NCI-H1436 (cell line): ENCODE measurements at regions not wholly inside any gene's neighbourhood (a gene's known extent, or its start where the extent isn't known, plus 50 kb on each side); places are given as distances from the start of the nearest gene placed in this dataset.
"Not testable (repeated sequence)": the region's sequence is repeated elsewhere in the genome, so short reads cannot be mapped to it uniquely, and the experiment has no call there.

Experiments
- DNase-seq: peaks from one replicate; lab custom pipeline; 2025; lab: John Stamatoyannopoulos, UW

DNA sequence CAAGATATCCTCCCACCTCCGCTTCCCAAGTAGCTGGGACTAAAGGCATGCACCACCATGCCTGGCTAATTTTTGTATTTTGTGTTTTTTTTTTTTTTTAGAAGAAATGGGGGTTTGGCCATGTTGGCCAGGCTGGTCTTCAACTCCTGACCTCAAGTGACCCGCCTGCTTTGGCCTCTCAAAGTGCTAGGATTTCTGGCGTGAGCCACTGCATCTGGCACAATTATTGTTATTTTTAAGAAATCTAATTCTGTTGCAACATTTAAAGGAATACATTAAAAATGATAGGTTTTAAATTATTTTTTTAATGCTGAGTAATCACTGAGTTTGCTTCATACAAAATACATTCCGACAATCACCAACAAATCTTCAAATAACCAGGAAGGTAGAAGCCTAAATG lies 178.1 kb upstream of the SEMA3E start:
- no peak for DNase-seq

DNA sequence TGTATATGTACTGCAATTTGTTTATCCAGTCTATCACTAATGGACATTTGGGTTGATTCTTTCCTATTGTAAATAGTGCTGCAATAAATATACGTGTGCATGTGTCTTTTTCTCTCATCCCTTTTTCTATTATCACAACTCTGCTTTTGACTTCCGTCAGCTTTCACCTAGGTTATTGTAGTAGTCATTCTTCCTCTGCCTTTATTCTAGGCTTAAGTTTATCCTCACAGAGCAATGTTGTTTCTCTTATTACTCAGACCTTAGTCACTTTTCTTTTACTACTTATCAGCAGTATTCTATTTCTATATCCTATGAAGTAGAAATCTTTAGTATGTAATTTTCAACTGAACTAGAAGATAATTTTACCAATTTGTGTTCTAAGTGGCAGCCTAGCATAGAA lies 175.3 kb upstream of the SEMA3E start:
- DNase-seq = no peak

DNA sequence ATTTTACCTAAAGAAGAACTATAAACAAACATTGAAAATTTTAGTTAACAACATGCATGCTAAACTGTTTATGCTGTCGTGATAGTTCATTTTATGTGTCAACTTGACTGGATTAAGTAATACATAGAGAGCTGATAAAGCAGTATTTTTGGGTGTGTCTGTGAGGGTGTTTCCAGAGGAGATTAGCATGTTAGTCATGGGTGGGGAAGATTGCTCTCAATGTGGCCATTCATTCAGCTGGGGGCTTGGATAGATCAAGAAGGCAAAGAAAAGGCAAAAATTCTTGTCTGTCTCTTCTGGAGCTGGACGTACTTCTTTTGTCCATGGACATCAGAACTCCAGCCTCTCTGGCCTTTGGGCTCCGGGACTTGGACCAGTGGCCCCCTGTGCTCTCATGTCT lies 172.9 kb upstream of the SEMA3E start:
- no peak for DNase-seq

DNA sequence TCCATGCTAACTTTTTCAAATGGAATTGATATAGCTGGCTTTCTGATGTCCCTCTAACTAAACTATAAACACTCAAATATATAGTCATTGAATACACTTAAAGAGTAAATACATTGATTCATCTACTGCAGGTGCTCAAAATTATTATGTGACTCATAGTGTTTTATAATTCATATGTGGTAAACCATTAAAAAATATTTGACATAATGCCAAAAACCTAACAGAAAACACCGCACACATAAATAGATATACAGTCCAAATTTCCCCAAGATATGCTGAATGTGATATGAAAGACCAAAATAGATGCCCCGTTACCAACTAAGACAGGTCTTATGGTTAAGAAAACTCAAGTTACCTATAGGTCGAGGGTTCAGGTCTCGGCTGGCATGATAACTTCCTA lies 171.7 kb upstream of the SEMA3E start:
- DNase-seq = no peak

DNA sequence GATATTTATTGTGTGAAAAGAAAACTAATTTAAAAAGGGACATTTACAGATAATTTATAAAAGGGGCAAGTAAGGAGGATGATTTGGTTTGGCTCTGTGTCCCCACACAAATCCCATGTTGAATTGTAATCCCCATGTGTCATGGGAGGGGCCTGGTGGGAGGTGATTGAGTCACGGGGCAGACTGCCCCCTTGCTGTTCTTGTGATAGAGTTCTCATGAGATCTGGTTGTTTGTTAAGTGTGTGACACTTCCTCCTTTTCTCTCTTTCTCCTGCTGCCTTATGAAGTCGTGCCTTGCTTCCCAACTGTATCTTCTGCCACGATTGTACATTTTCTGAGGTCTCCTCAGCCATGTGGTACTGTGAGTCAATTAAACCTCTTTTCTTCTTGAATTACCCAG lies 171.0 kb upstream of the SEMA3E start:
- DNase-seq = no peak

DNA sequence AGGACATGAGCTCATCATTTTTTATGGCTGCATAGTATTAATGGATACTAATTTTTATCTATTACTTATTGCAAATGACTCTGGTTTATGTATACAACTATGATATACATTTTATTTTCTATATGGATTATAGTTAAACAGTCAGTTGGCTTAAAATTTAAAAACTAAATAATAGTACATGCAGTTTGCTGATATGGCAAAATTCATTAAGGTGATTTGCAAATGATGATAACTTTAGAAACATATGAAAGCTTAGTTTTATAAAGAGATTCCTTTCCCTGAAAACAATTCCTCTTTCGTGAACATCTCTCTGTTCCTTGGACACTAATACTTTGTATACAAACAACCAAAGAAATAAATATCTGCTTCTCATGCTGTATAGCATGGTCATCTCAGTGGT lies 165.5 kb upstream of the SEMA3E start:
- no peak for DNase-seq

DNA sequence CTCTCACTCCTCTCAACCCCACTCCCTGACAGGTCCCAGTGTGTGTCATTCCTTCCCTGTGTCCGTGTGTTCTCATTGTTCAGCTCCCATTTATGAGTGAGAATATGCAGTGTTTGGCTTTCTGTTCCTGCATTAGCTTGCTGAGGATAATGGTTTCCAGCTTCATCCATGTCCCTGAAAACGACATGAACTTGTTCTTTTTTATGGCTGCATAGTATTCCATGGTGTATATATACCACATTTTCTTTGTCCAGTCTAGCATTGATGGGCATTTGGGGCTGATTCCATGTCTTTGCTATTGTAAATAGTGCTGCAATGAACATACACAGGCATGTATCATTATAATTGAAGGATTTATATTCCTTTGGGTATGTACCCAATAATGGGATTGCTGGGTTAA lies 163.6 kb upstream of the SEMA3E start:
- not testable (repeated sequence) for DNase-seq

DNA sequence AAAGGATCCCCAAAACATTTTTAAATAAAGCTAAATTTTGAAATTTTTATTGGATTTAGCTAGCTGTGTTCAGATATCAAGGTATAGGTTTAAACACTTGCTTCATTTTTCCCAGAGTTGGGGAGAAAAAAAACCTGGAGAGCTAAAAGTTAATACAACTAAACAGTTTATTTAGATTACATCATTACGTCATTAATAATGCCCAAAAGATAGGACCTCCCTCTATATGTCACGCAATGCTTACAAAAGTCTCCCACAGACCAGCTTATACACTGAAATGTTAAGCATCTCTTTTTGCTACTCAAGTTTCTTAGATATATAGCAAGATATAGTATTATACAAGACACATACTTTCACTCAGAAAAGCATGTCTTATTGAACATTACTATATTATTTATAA lies 160.0 kb upstream of the SEMA3E start:
- no peak for DNase-seq

DNA sequence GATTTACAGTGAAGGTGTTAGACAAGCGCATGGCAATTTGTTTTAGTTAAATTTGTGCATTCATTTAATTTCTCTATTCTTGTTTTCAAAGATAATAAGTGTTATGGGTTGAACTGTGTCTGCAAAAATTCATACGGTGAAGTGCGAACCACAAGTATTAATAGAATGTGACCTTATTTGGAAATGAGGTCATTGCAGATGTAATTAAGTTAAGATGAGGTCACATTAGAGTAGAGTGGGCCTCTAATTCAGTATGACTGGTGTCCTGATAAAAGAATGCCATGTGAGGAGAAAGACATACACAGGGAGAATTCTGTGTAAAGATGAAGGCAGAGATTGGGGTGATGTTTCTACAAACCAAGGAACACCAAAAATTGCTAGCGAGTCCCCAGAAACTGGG lies 158.8 kb upstream of the SEMA3E start:
- DNase-seq = no peak

DNA sequence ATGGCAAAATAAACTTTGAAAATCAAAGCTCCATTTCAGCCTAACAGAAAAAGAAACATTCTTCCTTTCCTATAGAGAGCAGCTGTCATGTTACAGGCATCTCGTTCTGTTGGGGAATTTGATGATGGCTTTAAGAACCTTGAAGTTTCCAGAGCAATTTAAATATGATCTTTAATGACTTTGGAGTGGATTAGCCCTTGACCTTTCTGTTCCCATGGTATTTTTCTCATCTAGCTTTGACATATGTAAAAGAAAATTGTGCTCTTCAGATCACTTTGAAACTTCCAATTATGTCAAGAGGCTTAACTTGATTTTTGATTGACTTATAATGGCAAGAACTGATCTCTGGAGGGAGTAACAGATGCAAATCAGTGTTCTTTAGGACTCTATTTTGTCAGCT lies 157.6 kb upstream of the SEMA3E start:
- no peak for DNase-seq

DNA sequence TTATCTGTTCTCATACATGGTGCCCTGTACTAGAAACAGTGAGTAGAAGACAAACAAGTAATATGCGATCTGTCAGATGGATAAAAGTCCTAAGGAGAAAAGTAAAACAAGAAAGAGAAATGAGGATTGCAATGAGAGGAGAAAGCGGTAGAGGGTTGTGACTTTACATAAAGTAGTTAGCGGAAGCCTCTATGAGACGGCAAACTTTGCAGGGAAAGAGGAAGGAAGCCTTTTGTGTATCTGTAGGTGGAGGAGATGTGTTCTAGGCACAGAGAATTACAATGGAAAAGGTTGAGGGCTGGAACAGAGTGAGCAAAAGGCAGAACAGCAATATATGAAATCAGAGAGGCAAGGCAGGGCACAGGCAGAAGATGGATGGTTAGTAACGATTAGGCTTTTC lies 150.4 kb upstream of the SEMA3E start:
- DNase-seq = no peak

DNA sequence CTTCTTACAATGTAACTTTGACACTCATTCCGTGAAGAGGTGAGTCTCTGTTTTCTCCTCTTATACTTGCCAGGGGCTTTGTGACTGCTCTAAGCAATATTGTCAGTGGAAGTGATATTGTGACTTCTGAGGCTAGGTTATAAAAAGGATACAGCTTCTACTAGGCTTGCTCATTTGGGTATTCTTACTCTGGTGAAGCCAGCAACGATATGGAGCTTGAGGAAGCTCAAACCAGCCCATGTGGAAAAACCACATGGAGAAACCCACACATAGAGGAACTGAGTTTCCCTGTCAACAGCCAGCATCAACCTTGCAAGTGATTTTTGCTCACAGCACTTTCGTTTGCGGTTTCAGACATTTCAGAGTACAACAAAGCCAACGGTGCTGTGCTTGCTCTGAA lies 149.6 kb upstream of the SEMA3E start:
- no peak for DNase-seq

DNA sequence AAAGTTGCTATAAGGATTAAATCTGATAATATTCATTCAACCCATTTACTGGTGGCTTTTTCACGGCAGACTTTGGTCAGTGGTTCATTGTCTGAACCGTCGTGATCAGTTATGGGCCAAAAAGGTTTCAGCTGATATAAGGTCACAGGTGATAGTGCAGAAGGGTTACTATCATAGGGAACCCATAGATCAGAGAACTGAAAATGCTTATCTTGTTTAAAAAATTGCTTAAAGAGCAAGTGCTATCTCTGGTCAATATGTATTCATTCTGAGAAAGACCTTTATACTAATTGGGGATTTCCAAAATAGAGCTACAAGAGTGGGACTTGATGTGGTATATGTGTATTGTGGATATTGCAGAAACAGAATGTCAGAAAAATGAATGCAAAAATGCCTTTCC lies 147.8 kb upstream of the SEMA3E start:
- DNase-seq = no peak

DNA sequence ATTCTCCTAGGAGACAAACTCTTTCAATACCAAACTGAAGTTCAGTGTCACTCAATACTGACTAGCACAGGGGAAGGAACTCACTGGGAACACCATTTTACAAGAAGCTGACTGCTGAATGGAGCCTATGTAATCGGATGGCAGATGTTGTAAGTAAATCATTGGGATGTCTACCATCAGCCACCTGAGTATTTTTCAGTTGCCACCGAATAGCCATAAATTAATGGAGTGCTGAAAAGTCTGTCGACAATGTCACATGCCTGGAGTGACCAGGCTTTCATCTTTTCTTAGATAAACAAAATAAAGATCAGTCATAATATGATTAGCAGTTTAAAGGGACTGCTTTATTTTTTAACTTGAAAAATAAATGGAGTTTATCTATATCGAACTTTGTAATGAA lies 145.9 kb upstream of the SEMA3E start:
- no peak for DNase-seq

DNA sequence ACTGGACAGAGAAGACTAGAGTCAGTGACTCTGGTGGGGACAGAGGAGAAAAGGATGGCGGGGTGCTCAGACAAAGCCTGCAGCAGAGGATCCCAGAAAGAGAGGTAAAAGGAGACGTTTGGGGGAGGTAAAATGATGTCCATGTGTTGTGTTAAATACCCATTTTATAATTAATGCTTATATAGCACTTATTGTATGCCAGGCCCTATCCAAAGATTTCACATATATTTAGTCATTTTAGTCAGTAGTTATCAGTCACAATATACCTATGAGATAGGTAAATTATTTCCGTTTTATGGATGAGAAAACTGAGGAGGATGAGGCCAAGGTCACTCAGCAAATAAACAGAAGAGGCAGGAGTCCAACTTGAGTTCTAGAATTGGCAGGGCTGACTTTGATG lies 144.6 kb upstream of the SEMA3E start:
- no peak for DNase-seq

DNA sequence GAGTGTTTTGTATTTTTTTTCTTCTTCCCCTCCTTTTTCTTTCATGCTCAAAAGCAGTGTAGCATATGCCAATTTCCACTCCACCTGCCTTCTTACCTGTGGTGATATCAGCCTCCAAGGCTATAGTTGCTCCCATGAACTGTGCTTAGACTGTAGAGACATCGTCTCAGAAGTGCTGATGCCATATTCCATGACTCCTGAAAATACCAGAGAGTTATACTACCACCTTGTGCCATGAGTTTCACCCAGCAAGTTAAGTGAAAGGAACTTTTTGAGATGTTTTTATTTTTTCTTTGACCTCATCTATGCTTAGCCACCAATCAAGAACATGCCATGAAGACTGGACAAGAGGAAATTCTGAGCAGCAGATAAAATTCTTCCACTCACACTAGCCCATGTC lies 142.8 kb upstream of the SEMA3E start:
- DNase-seq = no peak

DNA sequence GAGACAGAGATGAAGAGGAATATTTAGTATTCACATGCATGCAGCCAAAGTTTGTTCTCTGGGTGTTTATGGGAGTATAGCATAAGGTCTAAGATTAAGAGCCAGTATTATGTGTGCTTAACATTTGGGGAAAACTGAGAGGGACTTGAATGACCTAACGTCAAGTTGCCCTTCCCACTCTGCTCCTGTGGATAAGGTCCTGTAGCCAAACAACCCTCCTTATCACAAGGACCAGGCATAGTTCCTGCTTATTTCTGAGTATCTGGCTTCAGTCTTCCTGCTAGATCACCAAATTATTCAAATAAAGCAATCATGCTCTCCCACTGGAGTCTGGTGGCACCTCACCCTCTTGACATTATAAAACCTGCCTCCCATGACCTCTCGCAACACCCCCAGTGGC lies 137.9 kb upstream of the SEMA3E start:
- DNase-seq = no peak

DNA sequence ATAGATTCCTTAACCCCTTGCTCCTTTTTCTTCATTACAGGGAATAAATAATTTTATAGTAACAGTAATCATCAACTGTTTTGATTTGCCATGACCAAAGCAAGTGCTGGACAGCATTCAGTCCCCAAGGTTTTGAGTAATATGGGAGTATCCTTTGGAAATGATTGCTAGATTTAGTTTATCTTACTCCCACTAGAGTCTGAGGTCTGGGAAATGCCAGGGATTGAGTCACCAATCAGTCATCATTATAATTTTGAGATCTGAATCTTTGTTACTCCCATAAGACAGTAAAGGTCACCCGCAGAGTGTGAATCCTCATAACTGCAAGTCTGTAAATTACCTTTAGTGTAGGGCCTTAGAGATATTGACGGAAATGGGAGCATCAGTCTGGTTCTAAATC lies 133.7 kb upstream of the SEMA3E start:
- no peak for DNase-seq

DNA sequence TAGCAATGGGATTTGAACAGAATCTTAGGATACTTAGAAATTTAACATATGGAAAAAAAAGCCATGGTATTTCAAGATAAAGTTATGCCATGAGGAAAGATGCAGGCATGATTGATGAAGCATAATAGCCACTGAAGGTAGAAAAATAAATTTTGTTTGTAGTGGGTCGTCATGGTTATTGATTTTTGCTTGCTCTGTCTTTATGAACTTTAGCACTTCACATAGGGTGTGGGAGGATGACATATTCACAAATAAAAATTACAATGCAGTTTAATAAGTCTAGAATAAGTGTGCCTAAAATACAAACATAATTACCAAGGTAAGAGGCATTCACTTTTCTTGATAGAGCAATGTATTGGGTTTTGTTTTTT lies 129.1 kb upstream of the SEMA3E start:
- DNase-seq = no peak

DNA sequence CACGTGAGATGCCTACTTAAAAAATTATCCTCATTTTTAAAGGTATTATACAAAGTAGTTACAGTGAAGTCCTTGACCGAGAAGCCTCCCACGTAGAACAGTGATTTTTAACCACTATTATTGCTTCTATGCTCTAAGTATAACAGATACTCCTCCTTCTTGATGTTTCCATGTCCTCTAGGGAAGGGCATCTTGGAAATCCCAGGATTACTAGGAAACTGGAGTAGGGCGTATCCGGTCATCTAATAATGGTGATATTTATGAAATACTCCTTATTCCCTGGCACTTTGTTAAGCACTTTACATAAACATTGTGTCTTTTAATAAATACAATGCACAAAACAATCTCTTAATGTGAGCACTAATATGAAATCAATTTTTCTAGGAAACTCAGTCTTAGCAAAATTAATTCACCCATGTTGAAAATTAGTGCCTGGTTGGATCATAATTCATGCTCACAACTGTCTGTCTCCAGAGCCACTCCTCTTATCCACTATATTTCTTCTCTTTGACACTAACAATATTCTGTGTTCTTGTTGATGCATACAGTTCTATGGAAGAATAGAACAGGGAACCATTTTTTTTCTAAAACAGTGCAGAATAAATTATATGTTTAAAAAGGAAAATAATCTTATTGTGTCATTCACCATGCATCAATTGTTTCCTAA lies 128.6 kb upstream of the SEMA3E start:
- no peak for DNase-seq

DNA sequence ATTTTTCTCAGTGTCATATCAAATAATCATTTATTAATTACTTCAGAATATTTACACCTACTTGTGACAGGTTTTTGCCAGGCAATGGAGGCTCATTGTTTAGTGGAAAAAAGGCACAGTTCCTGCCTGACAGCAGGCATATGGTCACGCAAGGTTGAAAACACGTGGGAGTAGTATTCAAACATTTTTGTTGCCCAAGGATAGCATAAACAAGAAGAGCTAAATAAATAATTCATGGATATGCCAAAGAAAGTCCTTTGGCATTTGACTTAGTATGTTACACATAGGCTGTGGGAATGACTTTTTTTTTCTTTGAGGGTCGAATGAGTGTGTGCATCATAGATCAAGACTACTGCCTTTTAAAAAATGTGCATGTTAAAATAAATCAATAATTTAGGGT lies 120.5 kb upstream of the SEMA3E start:
- no peak for DNase-seq

DNA sequence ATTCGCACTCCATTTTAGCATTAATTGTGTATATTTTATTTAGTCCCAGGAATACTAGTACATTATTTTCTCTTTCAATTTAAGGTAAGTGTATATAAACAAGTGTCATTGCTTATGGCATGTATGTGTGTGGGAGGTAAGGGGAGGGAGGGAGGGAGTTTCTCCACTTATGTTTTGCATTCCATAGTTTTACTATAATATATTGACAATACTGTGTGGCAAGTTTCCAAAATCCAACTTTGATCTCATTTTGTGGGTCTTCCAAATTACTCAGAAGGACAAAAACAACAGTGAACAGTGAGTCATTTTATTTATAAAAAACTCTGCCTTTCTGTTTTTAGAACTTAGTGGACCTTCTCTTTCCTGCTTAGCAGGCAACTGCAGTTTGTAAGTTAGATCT lies 102.3 kb upstream of the SEMA3E start:
- no peak for DNase-seq

DNA sequence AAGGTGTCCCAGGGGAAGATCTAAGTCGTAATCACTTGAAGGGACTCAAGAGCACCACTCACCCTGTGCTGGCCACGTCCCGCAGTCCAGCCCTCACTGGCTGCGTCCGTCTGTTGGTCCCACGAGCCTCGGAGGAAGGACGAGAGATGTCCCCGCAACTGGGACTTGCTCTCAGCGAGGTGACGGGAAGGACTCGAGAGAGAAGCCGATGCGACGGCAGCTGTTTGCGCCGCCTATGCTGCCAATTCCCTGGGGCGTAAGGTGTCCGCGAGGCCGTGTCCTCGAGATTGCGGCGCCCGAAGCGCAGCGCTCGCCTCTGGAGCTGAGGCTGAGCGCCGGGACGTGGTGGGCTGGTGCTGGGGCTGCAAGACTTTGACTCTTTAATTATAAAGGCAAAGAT lies 100.6 kb upstream of the SEMA3E start:
- DNase-seq = no peak

DNA sequence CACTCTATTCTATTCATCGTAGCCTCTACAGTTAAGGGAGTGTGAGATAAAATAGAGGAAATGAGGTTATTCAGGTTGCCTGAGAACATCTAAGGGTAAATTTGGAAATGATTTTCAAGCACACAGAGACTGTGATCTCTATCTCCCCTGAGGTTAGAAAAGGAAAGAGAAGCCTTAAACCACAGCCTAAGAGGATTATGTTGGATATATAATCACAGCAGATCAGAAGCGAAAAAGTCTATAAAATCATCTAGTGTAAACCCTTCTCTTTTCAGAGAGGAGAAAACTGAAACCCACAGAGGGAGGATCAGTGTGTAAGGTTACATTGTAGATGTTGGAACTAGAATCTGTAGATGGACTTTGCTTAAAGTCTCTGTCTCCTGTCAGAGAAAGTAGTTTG lies 90.6 kb upstream of the SEMA3E start:
- DNase-seq = no peak

DNA sequence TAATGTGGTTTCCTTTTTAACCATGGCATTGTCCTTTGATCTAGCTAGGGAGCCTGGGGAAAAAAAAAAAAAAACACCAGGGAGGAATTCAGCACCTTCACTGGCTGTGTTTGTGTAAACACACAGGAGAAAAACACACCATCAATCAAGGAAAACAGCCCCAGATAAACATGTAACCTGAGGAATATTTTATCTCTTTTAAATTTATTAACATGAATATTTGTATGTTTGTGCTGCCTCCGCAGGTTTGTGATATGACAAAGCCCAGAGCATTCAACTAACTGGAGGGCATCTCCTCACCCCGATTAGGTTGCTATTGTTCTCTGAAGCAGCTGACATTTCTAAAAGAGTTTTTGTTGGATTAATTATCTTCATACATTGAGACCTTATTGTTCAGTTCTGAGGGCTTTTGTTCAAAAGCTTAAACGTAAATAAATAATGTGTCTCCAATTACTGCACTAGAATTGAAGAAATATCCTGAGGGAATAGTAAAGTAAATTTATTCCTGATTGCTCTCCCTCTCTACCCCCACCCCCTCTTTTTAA lies 89.4 kb upstream of the SEMA3E start:
- DNase-seq = peak; percentile 40
